GM11168 (cell line): ENCODE measurements at regions not wholly inside any gene's neighbourhood (a gene's known extent, or its start where the extent isn't known, plus 50 kb on each side); places are given as distances from the start of the nearest gene placed in this dataset.
"Not testable (repeated sequence)": the region's sequence is repeated elsewhere in the genome, so short reads cannot be mapped to it uniquely, and the experiment has no call there.

ENCODE experiments used
- in situ Hi-C: fragments of 300-500 bp; cut with MboI; formaldehyde crosslinking; loops from one replicate; pipeline ENCODE4 v1.12.0; 2022; ENCODE audit warnings: low sequenced_read_pairs; ENCODE audit not compliant: unreplicated experiment

DNA sequence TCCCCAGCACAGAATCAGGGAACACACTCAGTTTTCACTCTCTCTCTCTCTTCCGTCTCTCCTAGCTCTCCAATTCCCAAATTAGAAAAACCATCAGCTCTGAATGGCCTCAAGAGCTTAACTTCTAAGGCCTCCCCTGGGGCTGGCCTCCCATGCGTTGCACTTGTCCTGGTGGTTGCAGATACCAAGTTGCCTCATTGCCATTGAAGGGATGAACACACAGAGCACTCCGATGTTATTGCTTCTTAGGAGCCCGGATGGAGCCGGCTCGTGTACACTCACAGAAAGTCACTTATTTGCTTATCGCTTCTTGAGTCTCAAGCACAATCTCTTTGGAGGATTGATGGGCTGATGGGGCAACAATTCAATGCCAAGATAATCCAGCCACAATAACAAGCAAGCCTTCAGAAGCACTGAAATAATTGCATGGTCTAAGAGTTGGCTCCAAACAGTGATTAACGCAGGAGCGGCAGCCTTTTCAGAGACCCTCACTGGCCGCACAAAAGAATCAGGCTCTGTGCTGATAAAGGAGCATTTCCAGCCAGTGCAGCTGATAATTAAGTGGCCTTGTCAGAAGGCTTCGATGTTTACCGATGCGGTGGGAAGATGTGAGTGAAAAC, 175.8 kb upstream of the TMEM132C start:
- in situ Hi-C loops = no loop called here

DNA sequence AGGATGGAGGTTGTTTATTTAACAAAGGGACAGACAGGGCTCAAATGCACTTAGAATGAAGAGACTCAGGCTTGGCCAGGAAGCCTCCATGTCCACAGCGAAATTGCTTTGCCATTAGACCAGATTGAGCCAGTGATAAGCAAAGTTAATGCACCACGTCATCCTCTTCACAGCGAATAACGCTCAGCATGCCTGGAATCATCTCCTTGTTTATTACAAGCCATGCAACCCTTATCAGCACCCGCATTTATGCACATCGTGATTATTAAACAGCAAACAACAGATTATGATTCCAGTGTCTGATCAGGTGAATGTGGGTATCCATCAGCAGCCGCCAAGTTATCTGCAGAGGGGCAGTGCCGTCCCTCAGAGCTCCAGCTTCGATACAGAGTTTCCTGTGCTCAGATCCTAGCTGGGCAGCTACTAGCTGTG, 175.0 kb upstream of the TMEM132C start:
- in situ Hi-C loops = no loop called here

DNA sequence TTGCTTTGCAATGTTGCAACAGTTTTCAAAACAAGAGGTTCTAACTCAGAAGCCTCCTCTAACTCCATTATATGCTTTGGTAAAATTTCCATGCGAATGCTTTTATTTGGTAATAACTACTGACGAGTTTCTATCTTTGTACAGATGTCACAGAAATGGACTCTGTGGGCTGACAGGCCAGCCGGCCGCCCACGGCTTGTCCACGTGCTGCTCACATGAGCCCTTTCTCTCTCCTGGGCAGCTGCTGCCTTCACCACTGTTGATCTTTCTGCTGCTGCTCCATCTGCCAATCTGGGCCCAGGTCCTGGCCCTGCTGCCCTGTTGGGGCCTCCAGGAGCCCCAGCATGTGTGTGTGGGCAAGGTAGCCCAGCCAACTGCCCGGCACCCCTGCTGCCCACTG, 168.2 kb upstream of the TMEM132C start:
- in situ Hi-C loops = no loop called here

DNA sequence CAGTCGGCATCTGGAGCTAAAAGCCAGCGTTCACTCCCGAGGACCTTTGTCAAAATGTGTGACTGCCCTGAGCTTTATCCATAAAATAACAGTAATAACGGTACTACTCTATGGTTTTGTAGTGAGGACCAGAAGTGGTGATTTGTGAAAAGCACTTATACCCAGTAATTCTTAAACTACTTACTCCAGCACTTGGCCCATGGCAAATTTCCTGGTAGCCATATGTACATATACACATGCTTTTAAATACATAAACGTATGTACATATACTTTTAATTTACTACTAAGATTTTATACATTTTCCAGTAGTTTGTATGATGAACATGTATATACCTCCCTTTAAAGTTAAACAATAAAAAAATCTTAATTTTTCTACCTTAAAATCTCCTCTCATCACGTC, 163.8 kb upstream of the TMEM132C start:
- in situ Hi-C loops = no loop called here

DNA sequence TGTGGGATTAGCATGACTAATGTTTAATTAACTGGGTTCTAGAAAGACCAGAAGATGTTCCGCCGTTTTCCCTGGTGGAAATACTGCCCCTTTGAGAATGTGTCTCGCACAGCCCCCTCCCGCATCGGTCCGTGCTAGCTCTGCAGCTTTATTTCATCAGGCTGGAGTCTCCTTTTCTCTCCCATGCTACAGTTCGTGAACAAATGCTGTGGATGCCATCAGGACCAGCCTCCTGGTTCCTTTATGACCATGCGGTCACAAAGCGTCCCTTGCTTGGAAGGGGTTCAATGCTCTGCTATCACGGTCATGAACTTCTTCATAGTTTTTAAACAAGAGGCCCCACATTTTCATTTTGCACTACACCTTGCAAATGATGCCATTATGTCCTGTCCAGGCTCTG, 157.7 kb upstream of the TMEM132C start:
- in situ Hi-C loops = no loop called here

DNA sequence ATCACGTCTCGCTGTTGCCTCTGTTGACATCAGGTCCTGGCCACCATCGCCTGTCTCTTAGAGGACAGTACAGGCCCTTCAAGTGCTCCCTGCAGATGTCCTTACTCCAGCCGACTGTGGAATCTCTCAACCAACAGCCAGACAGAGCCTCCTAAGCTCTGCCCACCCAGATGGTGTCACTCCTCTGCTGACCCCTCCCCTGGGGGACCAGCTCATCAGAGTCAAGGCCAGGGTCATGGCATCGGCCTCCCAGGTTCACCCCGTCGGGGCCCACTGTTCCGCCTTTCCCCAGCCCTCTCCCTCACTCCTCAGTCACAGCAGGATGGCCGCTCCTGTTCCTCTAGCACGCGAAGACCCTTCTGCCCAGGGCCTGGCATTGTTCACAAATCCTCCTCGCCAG, 157.3 kb upstream of the TMEM132C start:
- in situ Hi-C loops = no loop called here

DNA sequence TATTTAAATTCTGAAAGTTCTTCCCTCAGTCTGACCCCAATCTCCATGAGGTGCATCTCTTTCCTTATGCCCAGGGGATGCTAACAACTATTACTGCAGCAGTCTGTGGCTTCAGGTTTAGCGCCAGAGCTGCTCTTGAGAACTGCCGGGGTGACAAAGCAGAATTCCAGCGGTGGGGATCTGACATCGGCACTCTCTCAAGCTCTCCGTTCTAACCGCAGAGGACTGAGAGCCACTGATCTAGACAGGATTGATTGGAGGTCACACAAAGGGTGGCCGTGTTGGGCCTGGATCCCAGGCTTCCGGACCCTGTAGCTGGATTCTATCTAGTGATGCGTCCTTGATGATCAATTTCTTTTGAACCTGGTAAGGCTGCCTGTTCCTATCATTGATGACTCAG, 155.6 kb upstream of the TMEM132C start:
- in situ Hi-C loops = no loop called here

DNA sequence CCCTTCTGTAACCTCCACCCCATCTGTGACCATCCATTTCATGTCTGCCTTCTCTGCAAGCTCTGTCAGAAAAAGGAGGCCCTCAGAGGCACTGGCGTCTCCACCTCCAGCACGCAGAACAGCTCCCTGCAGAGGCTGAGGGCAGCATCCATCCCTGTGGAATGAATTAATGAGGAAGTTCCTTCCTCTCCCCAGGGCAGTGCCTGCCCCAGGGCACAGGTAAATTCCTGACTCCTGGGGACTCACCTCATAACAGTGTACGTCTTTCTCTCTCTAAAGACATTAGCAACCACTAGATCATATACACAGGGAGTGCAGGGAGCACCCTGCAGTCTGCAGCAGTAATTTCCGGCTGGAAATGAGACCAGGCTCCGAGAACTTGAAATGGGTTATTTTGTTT, 155.0 kb upstream of the TMEM132C start:
- in situ Hi-C loops = no loop called here

DNA sequence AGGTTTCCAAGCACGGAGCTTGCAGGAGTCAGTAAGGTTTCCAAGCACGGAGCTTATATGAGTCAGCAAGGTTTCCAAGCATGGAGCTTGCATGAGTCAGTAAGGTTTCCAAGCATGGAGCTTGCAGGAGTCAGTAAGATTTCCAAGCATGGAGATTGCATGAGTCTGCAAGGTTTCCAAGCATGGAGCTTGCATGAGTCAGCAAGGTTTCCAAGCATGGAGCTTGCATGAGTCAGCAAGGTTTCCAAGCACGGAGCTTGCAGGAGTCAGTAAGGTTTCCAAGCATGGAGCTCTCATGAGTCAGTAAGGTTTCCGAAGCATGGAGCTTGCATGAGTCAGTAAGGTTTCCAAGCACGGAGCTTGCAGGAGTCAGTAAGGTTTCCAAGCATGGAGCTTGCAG, 153.7 kb upstream of the TMEM132C start:
- in situ Hi-C loops = not testable (repeated sequence)

DNA sequence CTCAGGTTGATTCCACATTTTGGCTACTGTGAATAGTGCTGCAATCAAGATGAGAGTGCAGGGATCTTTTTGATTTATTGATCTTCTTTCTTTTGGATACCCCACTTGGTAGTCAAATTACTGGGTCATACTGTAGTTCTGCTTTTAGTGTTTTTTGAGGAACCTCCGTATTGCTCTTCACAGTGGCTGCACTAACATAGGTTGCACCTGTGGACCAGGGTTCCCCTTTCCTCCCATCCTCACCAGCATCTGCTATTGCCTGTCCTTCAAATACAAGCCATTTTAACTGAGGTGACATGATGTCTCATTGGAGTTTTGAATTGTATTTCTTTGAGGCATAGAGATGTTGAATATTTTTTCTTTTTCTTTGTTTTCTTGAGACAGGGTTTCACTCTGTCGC, 152.5 kb upstream of the TMEM132C start:
- in situ Hi-C loops = no loop called here

DNA sequence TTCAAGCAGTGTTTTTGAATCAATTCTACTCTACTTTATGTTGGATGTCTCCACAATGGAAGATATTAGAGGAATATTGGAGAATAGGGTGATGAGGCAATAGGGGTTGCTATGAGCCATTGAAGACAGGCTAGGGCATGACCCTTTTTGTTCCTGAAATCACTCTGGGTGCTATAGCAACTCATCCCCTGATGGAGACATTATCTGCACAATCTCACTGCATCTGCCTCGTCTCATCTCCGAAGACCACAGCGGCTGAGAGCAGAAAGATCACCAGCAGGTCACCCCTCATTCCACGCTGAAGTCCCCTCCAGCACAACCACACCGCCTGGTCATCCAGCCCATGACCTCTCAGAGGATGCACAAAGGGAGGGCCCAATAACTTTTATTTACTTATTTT, 150.4 kb upstream of the TMEM132C start:
- in situ Hi-C loops = no loop called here

DNA sequence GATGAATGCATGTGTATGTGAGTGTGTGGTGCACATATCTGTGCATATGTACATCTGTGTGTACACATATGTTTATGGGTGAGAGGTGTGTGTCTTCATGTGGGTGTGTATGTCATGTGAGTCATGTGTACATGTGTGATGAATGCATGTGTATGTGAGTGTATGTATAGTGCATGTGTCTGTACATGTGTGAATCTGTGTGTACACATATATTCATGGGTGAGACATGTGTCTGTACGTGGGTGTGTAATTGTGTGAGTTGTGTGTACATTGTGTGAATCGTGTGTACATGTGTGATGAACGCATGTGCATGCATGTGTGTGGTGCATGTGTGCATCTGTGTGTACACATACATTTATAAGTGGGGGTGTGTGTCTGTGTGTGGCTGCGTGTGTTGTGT, 146.9 kb upstream of the TMEM132C start:
- in situ Hi-C loops = no loop called here

DNA sequence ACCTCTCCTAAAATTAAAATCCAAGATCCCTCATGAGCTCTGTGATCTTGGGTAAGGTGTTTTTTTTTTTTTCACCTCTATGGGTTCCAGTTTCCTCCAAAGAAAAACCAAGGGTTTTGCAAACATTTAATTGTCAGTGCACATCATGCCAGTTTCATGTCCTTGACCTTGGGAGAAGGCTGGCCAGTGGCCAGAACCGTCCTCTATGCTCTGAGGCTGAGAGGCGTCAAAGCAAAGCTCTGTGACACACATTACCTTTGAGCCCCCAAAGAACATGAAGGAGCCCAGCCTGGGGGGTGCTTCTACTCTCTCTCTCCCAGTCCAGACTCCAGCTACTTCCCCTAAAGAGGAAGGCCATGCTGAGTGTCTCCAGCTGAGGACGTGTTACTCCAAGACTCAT, 145.5 kb upstream of the TMEM132C start:
- in situ Hi-C loops = no loop called here

DNA sequence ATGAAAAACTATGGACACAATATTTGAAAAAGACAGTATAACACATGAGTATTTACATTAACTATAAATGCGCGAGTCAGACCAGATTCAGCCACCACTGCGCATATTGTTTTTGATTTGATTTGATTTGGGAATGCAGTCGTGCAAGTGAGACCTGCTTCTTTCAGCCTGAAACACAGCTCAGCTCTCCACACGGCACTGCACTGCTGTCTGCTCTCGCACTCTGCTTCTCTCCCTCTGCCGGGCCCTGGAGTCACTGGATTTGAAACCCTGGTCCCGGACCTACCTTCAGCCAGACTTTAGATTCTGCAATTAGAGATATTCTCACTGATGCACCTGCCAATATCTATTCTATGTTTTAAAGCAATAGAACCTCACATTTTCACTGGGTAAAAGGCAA, 143.9 kb upstream of the TMEM132C start:
- in situ Hi-C loops = no loop called here

DNA sequence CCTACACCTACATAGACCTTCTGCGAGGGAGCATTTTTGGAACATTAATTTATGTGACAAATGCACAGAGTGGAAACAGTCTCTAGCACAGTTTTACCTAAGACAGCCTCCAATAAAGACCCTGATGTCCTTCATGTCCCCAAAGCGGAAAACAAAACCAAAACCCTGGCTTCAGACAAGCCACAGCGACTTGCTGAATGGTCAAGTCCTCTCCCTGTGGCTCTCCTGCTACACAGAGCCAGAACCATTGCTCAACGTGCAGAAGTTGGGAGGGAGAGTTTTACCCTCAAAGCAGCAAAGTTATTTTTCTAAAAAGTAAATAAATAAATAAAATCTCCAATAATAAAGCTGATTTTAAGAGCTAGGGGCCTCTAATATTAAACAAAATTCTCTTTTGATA, 135.0 kb upstream of the TMEM132C start:
- in situ Hi-C loops = no loop called here

DNA sequence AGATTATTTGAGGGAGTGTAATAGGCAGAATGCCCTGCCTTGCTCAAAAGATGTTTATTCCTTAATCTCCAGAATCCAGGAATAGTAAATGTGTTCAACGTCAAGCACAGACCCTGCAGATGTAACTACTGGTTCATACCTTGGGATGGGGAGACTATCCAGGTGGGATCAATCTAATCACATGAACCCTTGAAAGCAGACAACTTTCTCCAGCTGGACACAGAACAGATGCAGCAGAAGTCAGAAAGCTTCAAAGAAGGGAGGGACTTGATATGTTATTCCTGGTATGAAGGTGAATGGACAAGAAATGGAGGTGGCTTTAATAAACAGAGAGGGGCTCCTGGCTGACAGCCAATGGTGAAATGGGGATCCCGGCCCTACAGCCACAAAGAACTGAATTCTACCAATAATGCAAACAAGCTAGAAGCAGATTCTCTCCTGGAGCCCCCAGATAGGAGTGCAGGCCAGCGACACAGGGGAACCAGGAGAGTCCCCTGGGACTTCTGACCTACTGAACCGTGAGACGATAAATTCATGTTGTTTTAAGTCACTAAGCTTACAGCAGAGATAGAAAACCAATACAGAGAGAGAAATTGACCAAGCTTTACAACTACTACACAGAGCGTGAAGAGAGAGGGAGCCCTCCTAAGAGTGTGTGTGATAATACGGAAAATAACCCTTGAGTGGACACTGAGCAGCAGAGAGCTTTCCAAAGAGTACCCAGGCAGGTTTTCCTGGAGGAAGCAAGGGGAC, 133.5 kb upstream of the TMEM132C start:
- in situ Hi-C loops = no loop called here

DNA sequence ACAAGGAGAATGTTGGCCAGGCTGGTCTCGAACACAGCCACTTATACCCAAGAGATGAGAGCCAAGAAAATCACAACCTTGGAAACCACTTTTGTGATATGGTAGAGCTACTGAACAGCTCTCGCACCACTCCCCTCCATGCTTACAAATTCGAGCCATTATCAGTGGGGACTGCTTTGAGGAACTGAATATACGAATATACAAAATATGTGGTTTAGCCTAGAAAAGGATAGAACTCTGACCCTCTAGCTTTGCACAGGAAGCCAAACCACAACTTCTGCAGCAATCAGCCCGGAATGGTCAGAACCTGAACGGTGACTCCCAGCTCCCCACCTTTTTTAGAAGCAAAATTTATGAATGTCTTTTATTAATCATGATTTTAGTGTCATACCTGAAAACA, 129.8 kb upstream of the TMEM132C start:
- in situ Hi-C loops = no loop called here

DNA sequence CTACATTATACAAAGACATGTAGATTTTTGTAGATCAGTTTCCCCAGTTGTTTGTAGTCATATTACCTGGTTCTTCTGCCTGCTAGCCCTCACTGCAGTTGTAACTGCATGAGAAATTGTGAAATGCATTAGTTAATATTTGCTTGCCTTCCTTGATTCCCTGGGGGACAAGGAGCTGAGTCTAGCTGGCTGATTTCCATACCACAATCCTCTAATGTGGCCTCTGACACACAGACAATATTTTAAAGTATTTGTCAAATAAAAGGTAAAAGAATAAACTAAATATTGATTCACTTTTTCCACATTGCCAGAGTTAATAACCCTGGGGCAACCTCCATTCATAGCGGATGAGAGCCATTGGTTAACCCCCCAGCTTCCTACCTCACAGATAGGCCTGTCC, 128.8 kb upstream of the TMEM132C start:
- in situ Hi-C loops = no loop called here

DNA sequence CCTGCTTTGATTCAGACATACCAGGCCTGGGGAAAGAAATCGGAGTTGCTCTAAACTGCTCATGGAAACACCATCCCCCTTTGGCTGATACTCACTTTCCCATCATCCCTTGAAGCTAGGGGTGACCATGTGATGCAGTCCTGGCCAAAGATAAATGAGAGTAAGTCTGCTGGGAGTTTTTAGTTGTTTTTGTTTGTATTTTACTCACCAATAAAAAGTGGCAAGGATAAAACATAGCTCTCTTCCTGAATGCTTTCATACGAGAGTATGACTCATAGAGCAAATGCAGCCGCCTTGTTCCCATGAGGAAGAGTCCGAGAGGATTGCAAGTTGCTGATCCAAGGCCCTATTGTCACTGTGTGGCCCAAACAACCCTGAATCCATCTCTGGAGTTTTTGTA, 126.4 kb upstream of the TMEM132C start:
- in situ Hi-C loops = no loop called here

DNA sequence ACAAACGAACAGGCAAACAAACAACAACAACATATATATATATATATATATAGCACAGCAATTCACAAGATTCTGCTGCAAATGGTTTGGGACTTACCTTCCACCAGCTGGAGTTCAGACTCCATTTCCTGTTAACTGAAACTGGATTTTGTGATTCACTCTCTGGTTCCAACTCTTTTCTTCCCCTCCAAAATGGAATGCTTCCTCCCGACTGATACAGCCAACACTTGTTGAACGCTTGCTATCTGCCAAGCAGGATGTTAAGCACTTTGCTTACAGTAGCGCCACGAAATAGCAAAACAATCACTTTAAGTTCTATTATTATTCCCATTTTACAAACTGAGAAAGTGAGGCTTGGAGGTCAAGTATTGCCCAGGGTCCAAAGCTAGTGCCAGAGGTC, 116.0 kb upstream of the TMEM132C start:
- in situ Hi-C loops = no loop called here

DNA sequence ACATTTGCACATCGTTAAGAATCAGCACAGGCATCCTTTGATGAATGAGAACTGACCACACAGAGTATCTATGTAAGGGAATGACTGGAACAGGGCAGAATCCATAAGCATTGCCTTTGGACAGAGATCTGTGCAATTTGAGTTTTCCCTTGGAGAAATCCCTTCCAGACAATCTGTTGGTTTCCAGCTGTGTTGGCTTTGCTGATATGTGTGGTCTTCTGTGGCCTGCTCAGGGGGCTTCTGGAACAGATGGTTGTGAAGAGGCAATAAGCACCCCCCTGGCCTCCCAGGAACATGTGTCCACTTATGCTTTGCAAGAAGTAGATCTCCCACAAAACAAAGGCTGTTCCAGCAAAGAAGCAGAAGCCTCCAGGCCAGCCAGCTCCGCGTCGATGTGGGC, 111.4 kb upstream of the TMEM132C start:
- in situ Hi-C loops = no loop called here

DNA sequence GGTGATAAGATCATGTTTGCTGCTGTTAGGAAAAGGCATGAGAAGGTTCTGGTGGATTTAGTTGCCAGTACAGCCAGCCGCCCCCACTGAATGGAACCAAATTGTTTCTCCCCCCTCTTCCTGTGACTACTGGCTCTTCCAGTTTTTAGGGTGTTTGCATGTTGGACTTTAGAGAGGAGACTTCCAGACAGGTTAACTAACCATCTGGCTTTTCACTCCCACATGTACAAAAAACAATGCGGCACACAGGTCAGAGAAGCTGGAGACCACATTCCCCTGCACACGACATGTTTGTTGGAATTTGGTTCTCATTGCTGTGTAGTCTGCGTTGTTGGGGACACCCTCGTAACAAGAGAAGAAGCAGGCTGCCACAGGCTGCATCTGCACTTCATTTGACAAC, 103.9 kb upstream of the TMEM132C start:
- in situ Hi-C loops = no loop called here
